Left renal pelvis (tissue), 4 donors: ENCODE measurements at regions not wholly inside any gene's neighbourhood (a gene's known extent, or its start where the extent isn't known, plus 50 kb on each side); places are given as distances from the start of the nearest gene placed in this dataset.
"Not testable (repeated sequence)": the region's sequence is repeated elsewhere in the genome, so short reads cannot be mapped to it uniquely, and the experiment has no call there.

ENCODE experiments used
- DNase-seq, 4 donors: peaks; one replicate each; pipeline ENCODE4 v3.0.0-alpha.2; 2013; ENCODE audit warnings: low read depth in 4 of 4, low spot score in 3 of 4

DNA sequence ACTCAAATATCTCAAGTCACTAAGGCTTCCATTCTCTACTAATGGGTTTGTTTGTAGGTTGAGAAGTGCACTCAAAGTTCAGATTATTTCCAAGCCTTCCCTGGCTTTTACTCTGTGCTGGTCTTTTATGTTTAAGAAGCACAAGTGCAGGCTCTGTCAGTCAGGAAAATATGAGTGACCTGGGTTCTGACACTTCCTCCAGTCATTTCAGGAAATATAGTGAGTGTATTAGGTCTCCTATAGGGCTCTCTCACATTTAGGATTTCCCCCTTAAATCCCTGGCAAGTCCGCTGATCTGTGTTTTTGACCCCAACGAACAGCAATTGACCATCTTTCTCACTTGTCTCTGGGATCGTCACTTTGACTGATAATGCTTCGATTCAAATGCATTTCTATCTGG, 210.2 kb downstream of the ARPP21 start:
- DNase-seq: no peak

GRCh38 chr3:35849963-35850362, 210.6 kb downstream of the ARPP21 start:
- no peak for DNase-seq

DNA sequence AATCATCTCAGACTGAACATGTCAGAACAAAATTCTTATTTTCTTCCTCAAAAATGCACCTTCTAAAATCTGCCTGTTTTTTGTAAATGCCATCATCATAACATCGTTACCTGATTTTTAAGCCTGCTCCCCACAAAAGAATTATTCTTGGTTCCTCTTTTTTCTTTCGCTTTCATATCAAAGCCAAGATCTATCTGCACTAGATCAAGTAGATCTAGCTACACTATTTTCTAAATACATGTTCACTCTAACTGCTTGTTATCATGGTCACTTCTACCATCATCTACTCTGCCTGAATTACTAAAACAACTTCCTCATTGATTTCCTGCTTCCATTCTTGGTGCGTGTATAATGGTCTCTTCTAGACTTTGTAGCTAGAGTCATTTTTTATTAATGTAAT, 217.7 kb downstream of the ARPP21 start:
- DNase-seq: no peak

DNA sequence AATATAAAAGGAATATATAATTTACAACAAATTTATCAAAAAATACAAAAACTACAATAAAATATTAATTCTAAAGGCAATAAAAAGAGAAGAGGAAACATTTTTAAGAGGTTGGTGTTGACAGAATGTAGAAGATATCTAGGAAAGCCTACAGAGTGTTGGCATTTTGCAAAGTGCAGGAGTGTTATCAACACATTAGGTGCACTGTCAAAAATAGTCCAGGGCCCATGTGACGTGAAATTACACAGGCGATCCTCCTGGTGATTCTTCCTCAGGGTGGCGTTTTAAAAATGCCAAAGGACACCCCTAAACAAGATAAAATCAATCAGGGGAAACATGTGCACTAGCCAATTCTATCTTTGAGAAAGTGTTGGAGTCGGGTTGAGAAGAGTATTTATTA, 222.7 kb downstream of the ARPP21 start:
- no peak for DNase-seq

- no peak for DNase-seq
Measured at GRCh38 chr3:35864871-35865270, 225.5 kb downstream of the ARPP21 start.

GRCh38 chr3:35867791-35868190, 228.5 kb downstream of the ARPP21 start:
- no peak for DNase-seq

GRCh38 chr3:35871009-35871408, 231.7 kb downstream of the ARPP21 start:
- no peak for DNase-seq

DNA sequence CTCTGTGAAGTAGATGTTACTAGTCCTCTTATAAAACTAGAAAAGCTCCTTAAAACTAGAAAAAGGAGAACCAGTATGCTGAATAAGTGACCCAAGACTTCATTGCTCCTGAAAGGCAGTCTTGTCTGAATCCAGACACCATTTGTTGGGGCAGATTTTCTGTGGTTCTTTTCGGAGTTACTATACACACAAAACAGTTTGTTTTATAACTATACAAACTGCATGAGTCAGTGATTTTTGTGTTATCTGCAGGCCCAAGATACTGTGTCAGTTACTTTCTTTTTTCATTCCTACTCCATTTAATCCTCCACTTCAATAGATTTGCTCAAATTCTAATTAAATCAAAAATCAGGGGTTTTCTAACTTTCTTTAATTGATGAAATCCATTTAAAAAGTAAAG, 244.6 kb downstream of the ARPP21 start:
- no peak for DNase-seq

DNA sequence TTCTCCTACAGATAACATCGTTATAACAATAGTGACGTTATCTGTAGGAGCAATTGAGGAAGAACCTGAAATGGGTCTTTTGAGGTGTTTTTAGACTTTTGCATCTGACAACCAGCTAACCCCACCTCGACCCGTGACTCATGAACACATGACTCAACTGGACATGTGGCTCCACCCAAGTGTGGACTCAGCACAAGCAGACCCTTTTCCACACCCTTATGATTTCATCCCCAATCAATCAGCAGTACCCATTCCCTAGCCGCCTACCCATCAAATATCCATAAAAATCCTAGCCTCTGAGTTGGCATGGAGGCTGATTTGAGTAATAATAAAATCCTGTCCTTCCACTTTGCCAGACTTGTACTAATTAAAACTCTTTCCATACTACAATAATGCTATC, 255.4 kb downstream of the ARPP21 start:
- no peak for DNase-seq

GRCh38 chr3:35899245-35899644, 259.9 kb downstream of the ARPP21 start:
- no peak for DNase-seq

DNA sequence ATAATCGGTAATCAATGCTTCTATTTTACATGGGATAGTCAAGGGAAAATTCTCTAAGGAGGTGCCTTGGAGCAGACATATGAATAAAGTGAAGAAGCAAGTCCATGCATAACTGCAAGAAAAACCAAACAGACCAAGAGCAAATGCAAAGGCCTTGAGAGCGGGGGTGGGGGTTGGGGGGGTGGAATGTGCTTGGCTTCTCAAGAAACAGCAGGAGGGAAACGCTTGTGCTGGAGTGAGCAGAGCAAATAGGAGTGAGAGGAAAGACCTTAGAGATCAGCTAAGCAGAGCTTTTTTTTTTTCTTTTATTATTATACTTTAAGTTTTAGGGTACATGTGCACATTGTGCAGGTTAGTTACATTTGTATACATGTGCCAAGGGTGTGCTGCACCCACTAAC, 260.8 kb downstream of the ARPP21 start:
- no peak for DNase-seq

DNA sequence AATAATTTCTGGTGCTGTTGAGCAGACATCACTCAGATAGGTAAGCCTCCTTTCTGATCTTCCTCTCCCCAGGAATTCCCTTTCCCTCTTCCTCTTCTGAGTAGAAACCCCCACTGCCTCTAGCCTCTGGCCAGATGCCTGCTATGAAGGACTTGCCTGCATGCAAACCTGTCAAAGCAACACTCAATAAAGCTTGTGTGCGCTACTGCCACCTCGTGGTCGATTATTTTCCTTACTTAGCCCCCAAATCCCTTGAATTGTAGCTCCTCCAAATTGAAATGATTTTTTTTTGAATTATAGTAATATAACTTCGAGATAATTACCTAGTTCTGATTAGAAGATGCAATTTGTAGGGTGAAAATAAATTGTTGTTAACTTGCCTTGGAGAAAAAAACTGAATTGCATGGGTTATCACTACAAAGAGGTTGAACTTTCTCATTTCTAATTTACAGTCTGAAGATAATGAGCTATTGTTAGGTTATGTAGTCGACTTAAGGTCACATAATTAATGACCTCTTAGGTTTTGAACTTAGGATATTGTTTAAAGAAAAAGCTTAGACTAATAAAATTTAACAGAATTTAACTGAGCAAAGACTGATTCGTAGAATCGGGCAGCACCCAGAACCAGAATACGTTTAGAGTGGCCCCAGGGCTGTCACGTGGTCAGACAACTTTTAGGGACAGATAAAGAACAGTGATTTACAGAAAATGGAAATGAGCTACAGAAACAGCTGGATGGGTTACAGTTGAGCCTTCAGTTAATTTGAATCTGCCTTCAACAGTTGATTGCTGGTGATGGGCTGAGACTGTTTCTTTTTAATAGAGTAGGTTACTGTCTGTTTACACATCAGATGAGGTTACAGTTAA, 269.3 kb downstream of the ARPP21 start:
- DNase-seq: peak; percentile 25 to 53 (median 46)

DNA sequence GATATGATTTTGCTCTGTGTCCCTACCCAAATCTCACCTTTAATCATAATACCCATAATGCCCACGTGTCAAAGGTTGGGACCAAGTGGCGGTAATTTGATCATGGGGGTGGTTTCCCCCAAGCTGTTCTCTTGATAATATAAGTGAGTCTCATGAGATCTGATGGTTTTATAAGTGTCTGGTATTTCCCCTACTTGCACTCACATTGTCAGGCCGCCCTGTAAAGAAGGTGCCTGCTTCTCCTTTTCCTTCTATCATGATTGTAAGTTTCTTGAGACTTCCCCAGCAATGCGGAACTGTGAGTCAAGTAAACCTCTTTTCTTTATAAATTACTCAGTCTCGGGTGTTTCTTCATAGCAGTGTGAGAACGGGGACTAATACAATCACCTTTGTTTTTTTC, 279.8 kb downstream of the ARPP21 start:
- DNase-seq: no peak

DNA sequence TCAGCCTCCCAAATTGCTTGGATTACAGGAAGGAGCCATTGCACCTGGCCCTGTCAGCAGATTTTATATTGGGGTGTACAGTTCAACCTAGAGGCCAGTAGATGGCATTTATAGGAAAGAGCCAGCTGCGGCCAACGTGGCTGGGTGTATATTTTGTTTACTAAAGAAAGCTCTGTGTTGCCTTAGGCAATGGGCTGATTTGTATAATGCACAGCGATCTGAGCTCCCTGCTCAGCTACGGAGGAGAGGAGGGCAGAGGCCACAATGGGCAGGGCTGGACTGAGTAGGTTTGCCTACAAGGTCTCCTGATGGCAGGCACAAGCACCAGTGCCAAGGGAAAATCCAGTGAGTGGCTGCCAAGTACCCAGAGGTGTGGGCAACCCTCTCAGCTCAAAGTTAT, 282.4 kb downstream of the ARPP21 start:
- no peak for DNase-seq

DNA sequence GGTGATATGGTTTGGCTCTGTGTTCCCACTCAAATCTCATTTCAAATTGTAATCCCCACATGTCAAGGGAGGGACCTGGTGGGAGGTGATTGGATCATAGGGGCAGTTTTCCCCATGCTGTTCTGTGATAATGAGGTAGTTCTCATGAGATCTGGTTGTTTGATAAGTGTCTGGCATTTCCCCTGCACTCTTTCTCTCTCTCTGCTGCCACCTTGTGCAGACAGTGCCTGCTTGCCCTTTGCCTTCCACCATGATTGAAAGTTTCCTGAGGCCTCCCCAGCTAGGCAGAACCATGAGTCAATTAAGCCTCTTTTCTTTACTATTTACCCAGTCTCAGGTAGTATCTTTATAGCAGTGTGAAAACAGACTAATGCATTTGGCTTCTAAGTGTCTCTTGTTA, 284.7 kb downstream of the ARPP21 start:
- DNase-seq: not testable (repeated sequence)

- DNase-seq: no peak
Measured at GRCh38 chr3:35927441-35927840, 288.1 kb downstream of the ARPP21 start.

DNA sequence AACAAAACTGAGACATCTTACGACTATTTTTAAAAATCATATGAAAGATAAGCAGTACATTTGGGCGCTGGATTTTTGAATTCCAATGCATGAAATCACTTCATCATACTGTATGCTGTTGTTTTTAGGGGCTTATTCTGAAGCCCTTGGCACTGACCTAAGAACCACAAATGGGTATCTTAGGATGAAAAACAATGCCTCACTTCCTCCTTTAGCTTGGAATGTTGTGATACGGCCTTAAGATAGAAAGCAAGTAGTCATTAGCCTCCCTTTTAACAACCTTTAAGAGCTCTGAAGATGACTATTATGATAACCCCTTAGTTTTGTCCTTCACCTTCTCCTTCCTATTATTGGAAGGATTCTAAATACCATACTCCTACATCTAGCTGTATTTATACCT, 289.8 kb downstream of the ARPP21 start:
- no peak for DNase-seq

- DNase-seq: no peak
Measured at GRCh38 chr3:35931867-35932266, 292.5 kb downstream of the ARPP21 start.

- no peak for DNase-seq
Measured at GRCh38 chr3:35932995-35933394, 293.7 kb downstream of the ARPP21 start.

DNA sequence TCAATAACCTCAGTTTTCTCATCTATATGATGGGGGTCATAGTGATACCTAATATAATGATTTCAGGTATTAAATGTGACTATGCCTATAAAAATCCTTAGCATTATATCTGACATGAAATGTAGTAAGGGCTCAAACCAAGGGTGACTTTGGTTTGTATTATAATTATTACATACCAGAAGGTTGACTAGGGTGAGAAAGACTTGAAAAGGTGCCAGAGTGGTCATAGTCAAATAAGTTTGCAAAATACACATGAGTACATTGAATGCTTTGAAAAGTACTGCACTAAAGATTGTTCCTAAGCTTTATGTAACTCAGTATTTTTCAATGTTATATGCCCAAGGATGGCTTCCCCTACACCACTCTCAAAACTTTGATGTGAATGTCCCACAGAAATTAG, 297.2 kb downstream of the ARPP21 start:
- no peak for DNase-seq

- no peak for DNase-seq
Measured at GRCh38 chr3:35944926-35945710, 305.8 kb downstream of the ARPP21 start.
